Tibial nerve (tissue), 3 donors: ENCODE measurements at regions not wholly inside any gene's neighbourhood (a gene's known extent, or its start where the extent isn't known, plus 50 kb on each side); places are given as distances from the start of the nearest gene placed in this dataset.

Experiments
- POLR2A ChIP-seq, 2 donors: fragments of 450-650 bp; IDR thresholded peaks; one replicate each; pipeline ENCODE4 v1.6.1; 2017; ENCODE audit warnings: antibody characterized with exemption in 2 of 2, mild to moderate bottlenecking in 2 of 2, moderate library complexity in 2 of 2
- TF ChIP-seq, protein P1 (sequence below), 5 experiments: fragments of 200-600 bp in 3 of 5; fragments of 450-650 bp in 2 of 5; sonication (generic) in 3 of 5; IDR thresholded peaks; one replicate each; pipeline ENCODE4 v1.5.1; 2016 to 2019; ENCODE audit warnings: antibody characterized with exemption in 5 of 5, mild to moderate bottlenecking in 3 of 5, moderate library complexity in 2 of 5

DNA sequence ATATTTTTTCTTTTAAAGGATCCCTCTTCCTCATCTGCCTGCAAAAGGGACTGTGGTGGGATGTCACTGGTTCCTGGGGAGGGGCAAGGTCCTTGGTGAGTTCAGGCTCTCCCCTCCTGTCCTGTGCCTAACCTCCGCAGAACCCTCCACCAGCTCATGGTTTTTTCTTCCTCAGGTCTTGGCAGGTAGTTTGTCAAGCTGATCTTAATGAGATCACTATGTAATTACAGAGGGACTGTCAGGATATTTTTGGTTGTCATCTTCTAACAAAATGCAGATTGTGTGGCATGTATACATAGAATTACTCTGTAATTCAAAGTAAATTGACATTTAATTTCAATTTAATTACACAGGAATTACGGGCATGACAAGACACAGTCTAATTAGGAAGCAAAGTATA is 150.3 kb upstream of the SEMA6A start:
- TF ChIP-seq, protein P1, sequence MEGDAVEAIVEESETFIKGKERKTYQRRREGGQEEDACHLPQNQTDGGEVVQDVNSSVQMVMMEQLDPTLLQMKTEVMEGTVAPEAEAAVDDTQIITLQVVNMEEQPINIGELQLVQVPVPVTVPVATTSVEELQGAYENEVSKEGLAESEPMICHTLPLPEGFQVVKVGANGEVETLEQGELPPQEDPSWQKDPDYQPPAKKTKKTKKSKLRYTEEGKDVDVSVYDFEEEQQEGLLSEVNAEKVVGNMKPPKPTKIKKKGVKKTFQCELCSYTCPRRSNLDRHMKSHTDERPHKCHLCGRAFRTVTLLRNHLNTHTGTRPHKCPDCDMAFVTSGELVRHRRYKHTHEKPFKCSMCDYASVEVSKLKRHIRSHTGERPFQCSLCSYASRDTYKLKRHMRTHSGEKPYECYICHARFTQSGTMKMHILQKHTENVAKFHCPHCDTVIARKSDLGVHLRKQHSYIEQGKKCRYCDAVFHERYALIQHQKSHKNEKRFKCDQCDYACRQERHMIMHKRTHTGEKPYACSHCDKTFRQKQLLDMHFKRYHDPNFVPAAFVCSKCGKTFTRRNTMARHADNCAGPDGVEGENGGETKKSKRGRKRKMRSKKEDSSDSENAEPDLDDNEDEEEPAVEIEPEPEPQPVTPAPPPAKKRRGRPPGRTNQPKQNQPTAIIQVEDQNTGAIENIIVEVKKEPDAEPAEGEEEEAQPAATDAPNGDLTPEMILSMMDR (IDR thresholded peaks at IDR 0.05): no peak
- TF ChIP-seq POLR2A (IDR thresholded peaks at IDR 0.05): no peak
